K562 (cell line): ENCODE measurements at regions not wholly inside any gene's neighbourhood (a gene's known extent, or its start where the extent isn't known, plus 50 kb on each side); places are given as distances from the start of the nearest gene placed in this dataset.

Experiments
- HIVEP1 ChIP-seq: fragments of 250-450 bp; sonication (Bioruptor Pico); IDR thresholded peaks from 2 replicates; pipeline ENCODE4 v1.4.0; 2020; ENCODE audit warnings: mild to moderate bottlenecking
- HNRNPK ChIP-seq: fragments of 200-400 bp; formaldehyde crosslinking; IDR thresholded peaks from one replicate; pipeline ENCODE4 v1.6.1; 2018; ENCODE audit warnings: mild to moderate bottlenecking, low read depth, low read length; ENCODE audit not compliant: poor library complexity, severe bottlenecking
- RNF2 ChIP-seq: sonication (generic); IDR thresholded peaks from 2 replicates; pipeline ENCODE4 v1.6.1; 2016
- TF ChIP-seq, protein P1 (sequence below): fragments of 450-650 bp; IDR thresholded peaks from 2 replicates; pipeline ENCODE4 v1.6.1; 2014; ENCODE audit warnings: low read depth, mild to moderate bottlenecking, moderate library complexity, borderline replicate concordance
- TF ChIP-seq, protein P2 (sequence below): fragments of 450-650 bp; IDR thresholded peaks from 2 replicates; pipeline ENCODE4 v1.7.1; 2018; ENCODE audit warnings: mild to moderate bottlenecking, low read depth; ENCODE audit not compliant: partially characterized antibody
- TF ChIP-seq, protein P3 (sequence below): fragments of 450-650 bp; IDR thresholded peaks from 2 replicates; pipeline ENCODE4 v1.6.1; 2017; ENCODE audit warnings: mild to moderate bottlenecking, moderate library complexity

DNA sequence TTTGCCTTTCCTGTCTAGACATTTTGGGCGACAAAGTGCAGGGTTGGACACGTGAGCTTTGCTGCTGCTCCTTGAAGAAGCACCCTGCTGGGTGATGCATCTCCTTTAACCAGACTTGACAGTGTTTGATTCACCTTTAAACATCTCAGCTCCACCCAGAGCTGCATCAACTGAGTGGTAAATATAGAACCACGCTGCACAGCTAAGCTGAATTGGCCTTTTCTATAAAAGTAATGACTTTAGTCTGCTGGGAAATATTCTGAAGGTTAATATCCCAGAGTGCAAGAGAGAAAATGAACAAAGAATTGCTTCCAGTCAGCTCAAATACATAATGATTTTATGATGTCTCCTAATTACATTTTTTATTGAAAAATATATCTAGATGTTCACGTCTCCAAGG is 264.3 kb upstream of the ADCY2 start (continued):
- TF ChIP-seq, protein P1, sequence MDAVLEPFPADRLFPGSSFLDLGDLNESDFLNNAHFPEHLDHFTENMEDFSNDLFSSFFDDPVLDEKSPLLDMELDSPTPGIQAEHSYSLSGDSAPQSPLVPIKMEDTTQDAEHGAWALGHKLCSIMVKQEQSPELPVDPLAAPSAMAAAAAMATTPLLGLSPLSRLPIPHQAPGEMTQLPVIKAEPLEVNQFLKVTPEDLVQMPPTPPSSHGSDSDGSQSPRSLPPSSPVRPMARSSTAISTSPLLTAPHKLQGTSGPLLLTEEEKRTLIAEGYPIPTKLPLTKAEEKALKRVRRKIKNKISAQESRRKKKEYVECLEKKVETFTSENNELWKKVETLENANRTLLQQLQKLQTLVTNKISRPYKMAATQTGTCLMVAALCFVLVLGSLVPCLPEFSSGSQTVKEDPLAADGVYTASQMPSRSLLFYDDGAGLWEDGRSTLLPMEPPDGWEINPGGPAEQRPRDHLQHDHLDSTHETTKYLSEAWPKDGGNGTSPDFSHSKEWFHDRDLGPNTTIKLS: no peak
- TF ChIP-seq HNRNPK: no peak
- no peak for TF ChIP-seq HIVEP1 (CRISPR knock-in tag)
- TF ChIP-seq, protein P2, sequence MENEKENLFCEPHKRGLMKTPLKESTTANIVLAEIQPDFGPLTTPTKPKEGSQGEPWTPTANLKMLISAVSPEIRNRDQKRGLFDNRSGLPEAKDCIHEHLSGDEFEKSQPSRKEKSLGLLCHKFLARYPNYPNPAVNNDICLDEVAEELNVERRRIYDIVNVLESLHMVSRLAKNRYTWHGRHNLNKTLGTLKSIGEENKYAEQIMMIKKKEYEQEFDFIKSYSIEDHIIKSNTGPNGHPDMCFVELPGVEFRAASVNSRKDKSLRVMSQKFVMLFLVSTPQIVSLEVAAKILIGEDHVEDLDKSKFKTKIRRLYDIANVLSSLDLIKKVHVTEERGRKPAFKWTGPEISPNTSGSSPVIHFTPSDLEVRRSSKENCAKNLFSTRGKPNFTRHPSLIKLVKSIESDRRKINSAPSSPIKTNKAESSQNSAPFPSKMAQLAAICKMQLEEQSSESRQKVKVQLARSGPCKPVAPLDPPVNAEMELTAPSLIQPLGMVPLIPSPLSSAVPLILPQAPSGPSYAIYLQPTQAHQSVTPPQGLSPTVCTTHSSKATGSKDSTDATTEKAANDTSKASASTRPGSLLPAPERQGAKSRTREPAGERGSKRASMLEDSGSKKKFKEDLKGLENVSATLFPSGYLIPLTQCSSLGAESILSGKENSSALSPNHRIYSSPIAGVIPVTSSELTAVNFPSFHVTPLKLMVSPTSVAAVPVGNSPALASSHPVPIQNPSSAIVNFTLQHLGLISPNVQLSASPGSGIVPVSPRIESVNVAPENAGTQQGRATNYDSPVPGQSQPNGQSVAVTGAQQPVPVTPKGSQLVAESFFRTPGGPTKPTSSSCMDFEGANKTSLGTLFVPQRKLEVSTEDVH: no peak
- TF ChIP-seq RNF2: no peak
- TF ChIP-seq, protein P3, sequence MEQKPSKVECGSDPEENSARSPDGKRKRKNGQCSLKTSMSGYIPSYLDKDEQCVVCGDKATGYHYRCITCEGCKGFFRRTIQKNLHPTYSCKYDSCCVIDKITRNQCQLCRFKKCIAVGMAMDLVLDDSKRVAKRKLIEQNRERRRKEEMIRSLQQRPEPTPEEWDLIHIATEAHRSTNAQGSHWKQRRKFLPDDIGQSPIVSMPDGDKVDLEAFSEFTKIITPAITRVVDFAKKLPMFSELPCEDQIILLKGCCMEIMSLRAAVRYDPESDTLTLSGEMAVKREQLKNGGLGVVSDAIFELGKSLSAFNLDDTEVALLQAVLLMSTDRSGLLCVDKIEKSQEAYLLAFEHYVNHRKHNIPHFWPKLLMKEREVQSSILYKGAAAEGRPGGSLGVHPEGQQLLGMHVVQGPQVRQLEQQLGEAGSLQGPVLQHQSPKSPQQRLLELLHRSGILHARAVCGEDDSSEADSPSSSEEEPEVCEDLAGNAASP: no peak
